ENCODE measurements at regions not wholly inside any gene's neighbourhood (a gene's known extent, or its start where the extent isn't known, plus 50 kb on each side); places are given as distances from the start of the nearest gene placed in this dataset.

GRCh38 chr5:6873359-6873758, 160.1 kb downstream of the TENT4A start:
- TF ChIP-seq, protein P1, sequence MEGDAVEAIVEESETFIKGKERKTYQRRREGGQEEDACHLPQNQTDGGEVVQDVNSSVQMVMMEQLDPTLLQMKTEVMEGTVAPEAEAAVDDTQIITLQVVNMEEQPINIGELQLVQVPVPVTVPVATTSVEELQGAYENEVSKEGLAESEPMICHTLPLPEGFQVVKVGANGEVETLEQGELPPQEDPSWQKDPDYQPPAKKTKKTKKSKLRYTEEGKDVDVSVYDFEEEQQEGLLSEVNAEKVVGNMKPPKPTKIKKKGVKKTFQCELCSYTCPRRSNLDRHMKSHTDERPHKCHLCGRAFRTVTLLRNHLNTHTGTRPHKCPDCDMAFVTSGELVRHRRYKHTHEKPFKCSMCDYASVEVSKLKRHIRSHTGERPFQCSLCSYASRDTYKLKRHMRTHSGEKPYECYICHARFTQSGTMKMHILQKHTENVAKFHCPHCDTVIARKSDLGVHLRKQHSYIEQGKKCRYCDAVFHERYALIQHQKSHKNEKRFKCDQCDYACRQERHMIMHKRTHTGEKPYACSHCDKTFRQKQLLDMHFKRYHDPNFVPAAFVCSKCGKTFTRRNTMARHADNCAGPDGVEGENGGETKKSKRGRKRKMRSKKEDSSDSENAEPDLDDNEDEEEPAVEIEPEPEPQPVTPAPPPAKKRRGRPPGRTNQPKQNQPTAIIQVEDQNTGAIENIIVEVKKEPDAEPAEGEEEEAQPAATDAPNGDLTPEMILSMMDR (IDR thresholded peaks at IDR 0.05), result no peak
- TF ChIP-seq POLR2AphosphoS5 (IDR thresholded peaks at IDR 0.05; ENCODE audit: low read depth, low read length), result no peak

Measured in Panc1 (cell line).